Activated CD4-positive, alpha-beta T cell treated with anti-CD3 and anti-CD28 coated beads for 24 hours (primary cell): ENCODE measurements at regions not wholly inside any gene's neighbourhood (a gene's known extent, or its start where the extent isn't known, plus 50 kb on each side); places are given as distances from the start of the nearest gene placed in this dataset.
"Not testable (repeated sequence)": the region's sequence is repeated elsewhere in the genome, so short reads cannot be mapped to it uniquely, and the experiment has no call there.

Experiments
- DNase-seq, 2 donors: peaks; one replicate each; pipeline ENCODE4 v3.0.0-alpha.2; 2020; ENCODE audit warnings: low read depth in 2 of 2

- no peak for DNase-seq
Observed at GRCh38 chr1:187038784-187039183, 210.0 kb downstream of the PLA2G4A start.

DNA sequence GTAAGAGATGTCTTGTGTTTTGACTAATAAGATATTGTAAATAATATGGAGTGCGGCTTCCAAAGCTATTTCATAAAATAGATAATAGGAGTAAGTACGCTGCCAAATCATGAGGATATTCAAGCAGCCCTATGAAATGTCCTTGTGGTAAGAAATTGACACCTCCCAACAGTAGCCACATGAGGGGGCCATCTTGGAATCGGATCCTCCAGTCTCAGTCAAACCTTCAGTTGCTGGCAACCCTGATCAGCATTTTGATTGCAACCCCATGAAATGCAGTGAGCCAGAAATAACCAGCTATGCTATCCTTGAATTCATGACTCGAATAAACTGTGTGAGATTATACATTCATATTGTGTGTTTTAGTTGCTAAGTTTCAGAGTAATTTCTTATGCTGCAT is 212.4 kb downstream of the PLA2G4A start:
- no peak for DNase-seq

DNA sequence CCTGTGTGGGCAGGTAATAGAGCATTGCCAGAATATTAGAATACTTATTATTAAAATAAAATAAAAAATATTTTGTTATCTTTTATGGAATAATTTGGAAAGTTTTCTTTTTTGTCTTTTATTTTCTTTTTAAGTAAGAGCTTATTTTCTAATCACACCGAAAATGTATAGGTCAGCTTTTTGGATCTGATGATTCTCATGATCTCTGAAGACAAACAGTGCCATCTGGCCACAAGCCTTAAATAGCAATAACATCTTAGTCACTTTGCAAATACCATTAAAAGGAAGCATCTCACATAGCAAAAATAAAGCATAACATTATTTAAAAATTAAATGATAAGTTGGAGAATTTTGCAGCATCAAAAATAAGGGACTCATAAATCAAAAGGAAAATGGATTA is 213.8 kb downstream of the PLA2G4A start:
- DNase-seq = no peak

DNA sequence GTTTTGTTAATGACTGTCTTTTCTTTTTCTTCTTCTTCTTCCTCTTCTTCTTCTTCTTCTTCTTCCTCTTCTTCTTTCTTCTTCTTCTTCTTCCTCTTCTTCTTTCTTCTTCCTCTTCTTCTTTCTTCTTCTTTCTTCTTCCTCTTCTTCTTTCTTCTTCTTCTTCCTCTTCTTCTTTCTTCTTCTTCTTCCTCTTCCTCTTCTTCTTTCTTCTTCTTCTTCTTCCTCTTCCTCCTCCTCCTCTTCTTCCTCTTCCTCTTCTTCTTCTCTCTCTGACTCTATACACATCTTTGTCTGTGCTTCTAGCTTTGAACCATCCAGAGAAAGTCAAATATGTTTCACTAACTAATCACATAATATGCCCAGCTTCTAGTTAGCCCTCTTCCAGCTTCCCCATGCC is 214.7 kb downstream of the PLA2G4A start:
- not testable (repeated sequence) for DNase-seq

GRCh38 chr1:187044411-187044810 is 215.7 kb downstream of the PLA2G4A start:
- no peak for DNase-seq

DNA sequence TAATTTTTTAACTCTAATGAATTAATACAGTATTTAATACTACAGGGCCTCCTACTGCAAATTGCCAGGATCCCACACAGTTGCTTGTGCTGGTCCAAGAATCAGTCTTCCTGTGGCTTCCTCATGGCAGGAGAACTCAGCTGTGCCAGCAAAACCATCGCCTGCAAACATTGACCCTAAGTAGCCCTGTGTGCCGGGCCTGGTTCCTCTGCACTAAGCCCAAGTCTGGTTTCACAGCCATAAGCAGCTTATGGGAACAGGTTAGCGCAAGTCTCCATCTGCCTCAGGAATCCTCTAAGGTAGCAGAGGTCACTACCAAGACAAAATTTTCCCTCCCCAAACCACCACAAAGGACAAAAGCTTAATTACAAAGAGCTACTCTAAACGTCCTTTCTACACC is 216.6 kb downstream of the PLA2G4A start:
- no peak for DNase-seq

DNA sequence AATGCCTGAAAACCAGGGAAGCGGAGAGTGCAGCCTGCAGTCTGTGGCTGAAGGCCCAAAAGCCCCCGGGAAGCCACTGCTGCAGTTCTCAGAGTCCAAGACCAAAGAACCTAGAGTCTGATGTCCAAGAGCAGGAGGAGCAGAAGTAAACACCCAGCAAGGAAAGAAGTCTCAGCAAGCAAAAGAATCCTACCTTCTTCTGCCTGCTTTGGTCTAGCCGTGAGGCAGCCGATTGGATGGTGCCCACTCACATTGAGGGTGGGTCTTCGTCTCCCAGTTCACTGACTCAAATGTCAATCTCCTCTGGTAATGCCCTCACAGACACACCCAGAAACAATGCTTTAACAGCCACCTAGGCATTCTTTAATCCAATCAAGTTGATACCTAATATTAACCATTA is 217.5 kb downstream of the PLA2G4A start:
- DNase-seq = no peak

GRCh38 chr1:187047298-187047697 is 218.5 kb downstream of the PLA2G4A start:
- no peak for DNase-seq

DNA sequence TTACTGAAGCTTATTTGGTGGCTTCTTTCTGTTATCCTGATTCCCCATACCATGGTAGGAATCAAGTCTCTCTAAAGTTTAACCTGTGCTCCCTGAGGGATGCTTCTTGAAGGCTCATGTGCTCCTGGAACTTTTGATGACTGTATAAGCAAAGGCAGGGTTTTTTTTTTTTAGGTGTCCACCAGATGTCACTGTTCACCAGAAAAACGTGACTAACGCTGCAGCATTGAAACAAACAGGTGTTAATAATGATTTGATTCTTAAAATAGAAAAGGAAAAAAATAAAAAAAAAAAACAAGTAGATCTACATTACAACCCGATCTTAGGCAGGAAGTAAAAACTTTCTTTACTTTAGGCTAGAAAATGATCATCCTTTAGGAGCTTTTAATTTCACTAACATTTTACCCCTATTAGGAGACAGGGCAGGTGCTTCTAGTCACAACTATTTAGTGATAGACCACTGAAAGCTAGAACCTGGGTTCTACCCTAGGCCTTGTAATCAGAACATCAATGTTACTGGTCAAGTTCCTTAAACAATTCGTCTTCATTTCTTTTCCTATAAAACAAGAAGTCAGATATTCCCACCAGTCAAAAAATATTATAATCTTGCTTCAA is 223.0 kb downstream of the PLA2G4A start:
- DNase-seq = no peak

- no peak for DNase-seq
Observed at GRCh38 chr1:187053876-187054275, 225.1 kb downstream of the PLA2G4A start.

DNA sequence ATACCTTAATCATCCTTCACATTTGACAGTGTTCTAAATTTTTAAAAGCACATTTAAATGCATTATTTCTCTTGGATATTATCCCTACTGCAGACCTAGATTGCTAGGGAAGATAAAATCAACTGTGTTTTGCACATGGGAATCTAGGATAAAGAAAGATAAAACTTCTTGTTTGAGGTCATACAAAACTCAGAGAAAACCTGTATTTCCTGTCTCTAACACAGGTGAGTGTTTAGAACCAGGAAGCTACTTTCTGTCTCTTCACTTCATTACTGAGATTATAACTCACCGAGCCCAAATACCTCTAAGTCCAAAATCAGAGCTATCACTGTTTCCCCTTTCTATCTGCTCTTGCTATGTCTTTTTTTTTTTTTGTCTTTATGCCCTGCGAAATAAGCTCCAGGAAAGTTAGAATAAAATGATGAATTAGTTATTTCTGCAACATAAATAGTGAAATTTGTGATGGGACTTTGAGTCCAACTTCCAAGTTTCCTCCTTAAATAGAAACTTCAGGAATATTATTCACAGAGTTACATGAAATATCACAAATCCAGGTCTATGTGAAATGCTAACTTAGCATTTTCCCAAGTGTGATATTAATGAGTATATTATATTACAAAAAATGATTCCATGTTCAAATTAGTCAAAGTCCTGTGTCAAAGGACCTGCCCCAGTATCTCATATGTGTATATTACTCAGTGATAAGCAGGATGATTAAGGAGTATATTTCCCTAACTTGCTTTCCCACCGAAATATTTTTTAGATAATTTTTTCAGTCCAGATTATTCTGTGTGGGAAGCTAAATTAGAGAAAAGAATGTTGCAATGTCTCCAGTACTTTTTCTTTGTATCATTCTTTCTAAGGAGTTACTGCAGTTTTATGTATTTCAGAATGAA is 226.4 kb downstream of the PLA2G4A start:
- no peak for DNase-seq

GRCh38 chr1:187063271-187063670 is 234.5 kb downstream of the PLA2G4A start:
- DNase-seq = no peak

DNA sequence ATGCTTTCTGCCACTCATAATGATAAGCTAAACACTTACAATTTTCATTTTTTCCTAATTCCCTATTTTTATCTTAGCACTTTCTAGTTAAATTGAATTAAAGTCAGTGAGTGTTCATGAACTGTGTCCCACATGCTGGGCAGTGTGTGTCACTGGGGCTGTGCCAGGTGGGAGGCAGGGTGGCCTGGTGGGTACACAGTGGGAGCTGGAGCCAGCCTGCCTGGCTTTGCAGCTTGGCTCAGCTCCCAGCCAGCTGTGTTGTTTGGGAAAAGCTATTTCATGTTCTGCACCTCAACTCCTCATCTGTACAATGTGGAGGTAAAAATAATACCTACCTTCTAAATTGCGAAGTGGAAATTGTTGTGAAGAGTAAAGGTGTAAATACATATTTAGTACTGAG is 238.4 kb downstream of the PLA2G4A start:
- DNase-seq = no peak

- DNase-seq = no peak
Observed at GRCh38 chr1:187070076-187070475, 241.3 kb downstream of the PLA2G4A start.

DNA sequence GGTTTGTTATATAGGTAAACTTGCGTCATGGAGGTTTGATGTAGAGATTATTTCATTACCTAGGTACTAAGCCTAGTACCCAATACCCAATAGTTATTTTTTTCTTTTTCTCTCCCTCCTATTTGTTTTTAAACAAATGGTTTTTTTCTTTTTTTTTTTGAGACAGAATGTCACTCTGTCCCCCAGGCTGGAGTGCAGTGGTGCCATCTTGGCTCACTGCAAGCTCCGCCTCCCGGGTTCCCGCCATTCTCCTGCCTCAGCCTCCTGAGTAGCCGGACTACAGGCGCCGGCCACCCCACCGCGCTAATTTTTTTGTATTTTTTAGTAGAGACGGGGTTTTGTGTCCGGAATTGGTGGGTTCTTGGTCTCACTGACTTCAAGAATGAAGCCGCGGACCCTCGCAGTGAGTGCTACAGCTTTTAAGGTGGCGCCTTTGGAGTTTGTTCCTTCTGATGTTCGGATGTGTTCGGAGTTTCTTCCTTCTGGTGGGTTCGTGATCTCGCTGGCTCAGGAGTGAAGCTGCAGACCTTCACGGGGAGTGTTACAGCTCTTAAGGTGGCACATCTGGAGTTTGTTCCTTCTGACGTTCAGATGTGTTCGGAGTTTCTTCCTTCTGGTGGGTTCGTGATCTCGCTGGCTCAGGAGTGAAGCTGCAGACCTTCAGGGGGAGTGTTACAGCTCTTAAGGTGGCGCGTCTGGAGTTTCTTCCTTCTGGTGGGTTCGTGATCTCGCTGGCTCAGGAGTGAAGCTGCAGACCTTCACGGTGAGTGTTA is 243.7 kb downstream of the PLA2G4A start:
- DNase-seq = not testable (repeated sequence)

DNA sequence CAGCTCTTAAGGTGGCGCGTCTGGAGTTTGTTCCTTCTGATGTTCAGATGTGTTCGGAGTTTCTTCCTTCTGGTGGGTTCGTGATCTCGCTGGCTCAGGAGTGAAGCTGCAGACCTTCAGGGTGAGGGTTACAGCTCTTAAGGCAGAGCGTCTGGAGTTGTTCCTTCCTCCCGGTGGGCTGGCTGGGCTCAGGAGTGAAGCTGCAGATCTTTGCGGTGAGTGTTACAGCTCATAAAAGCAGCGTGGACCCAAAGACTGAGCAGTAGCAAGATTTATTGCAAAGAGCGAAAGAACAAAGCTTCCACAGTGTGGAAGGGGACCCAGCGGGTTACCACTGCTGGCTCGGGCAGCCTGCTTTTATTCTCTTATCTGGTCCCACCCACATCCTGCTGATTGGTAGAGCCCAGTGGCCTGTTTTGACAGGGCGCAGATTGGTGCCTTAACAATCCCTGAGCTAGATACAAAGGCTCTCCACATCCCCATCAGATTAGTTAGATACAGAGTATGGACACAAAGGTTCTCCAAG is 244.3 kb downstream of the PLA2G4A start:
- not testable (repeated sequence) for DNase-seq

DNA sequence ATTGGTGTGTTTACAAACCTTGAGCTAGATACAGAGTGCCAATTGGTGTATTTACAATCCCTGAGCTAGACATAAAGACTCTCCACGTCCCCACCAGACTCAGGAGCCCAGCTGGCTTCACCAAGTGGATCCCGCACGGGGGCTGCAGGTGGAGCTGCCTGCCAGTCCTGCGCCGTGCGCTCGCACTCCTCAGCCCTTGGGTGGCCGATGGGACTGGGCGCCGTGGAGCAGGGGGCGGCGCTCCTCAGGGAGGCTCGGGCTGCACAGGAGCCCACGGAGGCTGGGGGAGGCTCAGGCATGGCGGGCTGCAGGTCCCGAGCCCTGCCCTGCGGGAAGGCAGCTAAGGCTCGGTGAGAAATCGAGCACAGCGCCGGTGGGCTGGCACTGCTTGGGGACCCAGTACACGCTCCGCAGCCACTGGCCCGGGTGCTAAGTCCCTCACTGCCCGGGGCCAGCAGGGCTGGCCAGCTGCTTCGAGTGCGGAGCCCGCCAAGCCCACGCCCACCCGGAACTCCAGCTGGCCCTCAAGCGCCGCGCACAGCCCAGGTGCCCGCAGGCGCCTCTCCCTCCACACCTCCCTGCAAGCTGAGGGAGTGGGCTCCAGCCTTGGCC is 245.0 kb downstream of the PLA2G4A start:
- DNase-seq = not testable (repeated sequence)

- no peak for DNase-seq
Observed at GRCh38 chr1:187074445-187075048, 245.8 kb downstream of the PLA2G4A start.

- DNase-seq = no peak
Observed at GRCh38 chr1:187076922-187077321, 248.2 kb downstream of the PLA2G4A start.

- no peak for DNase-seq
Observed at GRCh38 chr1:187078321-187078720, 249.6 kb downstream of the PLA2G4A start.

DNA sequence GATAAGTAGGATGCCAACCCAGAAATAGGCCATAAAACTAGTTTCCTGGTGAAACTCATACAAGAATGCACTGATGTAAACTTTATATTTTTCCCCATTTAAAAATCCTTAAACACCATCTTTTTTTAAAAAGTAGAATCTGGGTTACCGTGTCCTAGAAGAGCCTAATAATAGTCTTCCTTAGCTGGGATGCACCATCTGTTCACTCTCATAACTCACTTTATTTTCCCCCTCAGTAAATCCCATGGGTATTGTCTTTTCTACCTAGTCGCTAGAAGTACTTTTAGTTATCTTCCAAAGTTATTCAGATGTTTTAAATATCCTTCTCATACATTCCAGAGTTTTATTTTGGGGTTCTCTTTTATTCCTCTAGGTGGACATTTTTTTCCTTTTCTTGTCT is 250.2 kb downstream of the PLA2G4A start:
- DNase-seq = no peak
